HFF-Myc (cell line): ENCODE measurements at regions not wholly inside any gene's neighbourhood (a gene's known extent, or its start where the extent isn't known, plus 50 kb on each side); places are given as distances from the start of the nearest gene placed in this dataset.

Experiments
- DNase-seq: peaks from one replicate; pipeline ENCODE4 v3.0.0-alpha.2; 2011; ENCODE audit warnings: low read depth; ENCODE audit errors: extremely low read depth
- H3K4me3 ChIP-seq: replicated peaks from 2 replicates; pipeline ENCODE4 v1.5.1; 2011; ENCODE audit warnings: low read depth, mild to moderate bottlenecking, control low read depth, low read length
- CTCF ChIP-seq: IDR thresholded peaks from 2 replicates; pipeline ENCODE4 v1.5.1; 2012; ENCODE audit warnings: mild to moderate bottlenecking, low read depth, low read length, control low read depth; ENCODE audit errors: missing control alignments

GRCh38 chr12:89212339-89212771, 139.9 kb downstream of the DUSP6 start:
- DNase-seq: no peak
- no peak for TF ChIP-seq CTCF
- no peak overlapping the region for H3K4me3 ChIP-seq

DNA sequence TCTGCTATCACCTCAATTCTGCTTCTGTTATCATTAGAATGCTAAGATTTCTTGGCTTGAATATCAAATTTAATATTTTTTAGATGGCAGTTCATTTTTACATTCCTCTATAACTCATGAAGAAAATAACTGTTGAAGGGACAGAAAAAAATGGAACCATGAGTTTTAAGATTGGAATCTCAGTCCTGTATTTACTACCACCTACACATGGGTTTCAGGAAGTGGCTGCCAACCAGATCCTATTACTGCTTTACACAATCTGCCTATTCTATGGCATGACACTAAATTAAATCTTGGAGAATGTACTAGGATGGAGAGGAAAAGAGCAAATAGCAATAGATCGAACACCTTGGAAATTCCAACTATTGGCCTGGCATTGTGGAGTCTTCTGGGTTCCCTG, 140.8 kb downstream of the DUSP6 start:
- no peak for TF ChIP-seq CTCF
- H3K4me3 ChIP-seq: no peak overlapping the region
- DNase-seq: no peak

GRCh38 chr12:89210277-89210676, 142.0 kb downstream of the DUSP6 start:
- H3K4me3 ChIP-seq: no peak overlapping the region
- DNase-seq: no peak
- TF ChIP-seq CTCF: no peak

GRCh38 chr12:89208661-89209096, 143.6 kb downstream of the DUSP6 start:
- no peak for TF ChIP-seq CTCF
- no peak for DNase-seq
- H3K4me3 ChIP-seq: no peak overlapping the region

DNA sequence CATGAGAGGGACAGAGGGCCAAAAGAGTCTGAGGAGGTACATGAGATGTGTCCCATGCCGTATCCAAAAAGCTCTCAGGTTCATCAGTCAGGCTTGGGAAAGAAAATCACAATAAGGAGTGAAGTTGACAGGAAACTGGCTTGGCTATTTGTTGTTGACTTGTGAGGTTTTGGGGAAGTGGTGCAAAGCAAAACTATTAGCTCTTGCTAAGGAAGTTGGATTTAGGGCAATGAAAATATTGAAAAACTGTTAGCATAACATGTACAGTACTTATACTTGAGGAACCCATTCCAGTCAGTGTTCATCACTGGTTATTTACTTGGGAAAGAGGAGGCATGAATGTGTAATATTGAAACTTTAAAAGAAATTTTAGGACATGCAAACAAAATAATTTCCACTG, 145.9 kb downstream of the DUSP6 start:
- no peak for TF ChIP-seq CTCF
- H3K4me3 ChIP-seq: no peak overlapping the region
- no peak for DNase-seq

GRCh38 chr12:89205517-89205916, 146.8 kb downstream of the DUSP6 start:
- no peak for DNase-seq
- no peak for TF ChIP-seq CTCF
- no peak overlapping the region for H3K4me3 ChIP-seq

DNA sequence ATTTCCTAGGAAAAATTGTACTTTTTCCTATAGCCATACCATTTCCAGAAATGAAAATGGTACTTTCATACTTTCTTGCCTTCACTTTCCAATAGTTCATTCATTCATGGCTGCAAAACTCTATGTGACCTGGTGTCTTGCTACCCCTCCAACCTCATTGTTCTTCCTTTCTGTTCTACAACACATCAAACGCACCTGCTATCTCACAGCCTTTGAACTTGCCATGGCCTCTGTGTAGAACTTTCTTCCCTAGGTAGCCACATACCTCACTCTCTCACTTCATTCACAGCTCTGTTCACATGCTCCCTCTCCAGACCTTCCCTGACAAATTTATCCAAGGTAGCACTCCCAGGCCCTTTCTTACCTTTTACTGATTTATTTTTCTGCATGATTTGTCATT, 149.2 kb downstream of the DUSP6 start:
- no peak for DNase-seq
- no peak overlapping the region for H3K4me3 ChIP-seq
- TF ChIP-seq CTCF: no peak
